ENCODE measurements at regions not wholly inside any gene's neighbourhood (a gene's known extent, or its start where the extent isn't known, plus 50 kb on each side); places are given as distances from the start of the nearest gene placed in this dataset.
"Not testable (repeated sequence)": the region's sequence is repeated elsewhere in the genome, so short reads cannot be mapped to it uniquely, and the experiment has no call there.

GRCh38 chr3:135412475-135412874, 553.1 kb upstream of the PPP2R3A start:
- no peak for TF ChIP-seq CTCF (IDR thresholded peaks at IDR 0.05)
- Histone ChIP-seq H3K4me1 (no peaks in the 10 kb centered on the region), H3K27me3 (no peaks in the 10 kb centered on the region), H3K4me3 (no peak overlapping the region), H3K36me3 (no peaks in the 10 kb centered on the region), H3K9me3 (no peaks in the 10 kb centered on the region), H3K27ac (no peak overlapping the region)
- WGBS, 2 donors: 45% methylated on average over 2 of the region's 2 CpGs
- no peak for ATAC-seq
- no peak for DNase-seq
- FAIRE-seq: no peak
- intact Hi-C loops (cut with DNase I): no loop called here

- ATAC-seq: no peak
- no peaks in the 10 kb centered on the region for H3K4me1 ChIP-seq
- FAIRE-seq: no peak
- no peak overlapping the region for H3K4me3 ChIP-seq
- DNase-seq: no peak
- no peaks in the 10 kb centered on the region for H3K27me3 ChIP-seq
- TF ChIP-seq CTCF (IDR thresholded peaks at IDR 0.05): no peak
- no peaks in the 10 kb centered on the region for H3K9me3 ChIP-seq
- H3K36me3 ChIP-seq: no peaks in the 10 kb centered on the region
- no peak overlapping the region for H3K27ac ChIP-seq
- intact Hi-C loops (cut with DNase I): no loop called here
- WGBS, 2 donors: 80% methylated on average over 2 of the region's 2 CpGs
Measured at GRCh38 chr3:135416182-135416581, 549.3 kb upstream of the PPP2R3A start.

- no peak for TF ChIP-seq CTCF (IDR thresholded peaks at IDR 0.05)
- Histone ChIP-seq H3K36me3 (no peaks in the 10 kb centered on the region), H3K4me3 (no peak overlapping the region), H3K27me3 (no peaks in the 10 kb centered on the region), H3K4me1 (no peaks in the 10 kb centered on the region), H3K27ac (no peak overlapping the region), H3K9me3 (no peaks in the 10 kb centered on the region)
- 50 to 52% methylated on average over 2 of the region's 2 CpGs for WGBS, 2 donors
- no peak for DNase-seq
- ATAC-seq: no peak
- intact Hi-C loops (cut with DNase I): no loop called here
- FAIRE-seq: no peak
Measured at GRCh38 chr3:135419155-135419554, 546.4 kb upstream of the PPP2R3A start.

GRCh38 chr3:135426508-135426907, 539.0 kb upstream of the PPP2R3A start:
- no peaks in the 10 kb centered on the region for H3K9me3 ChIP-seq
- FAIRE-seq (no peak), ATAC-seq (no peak), DNase-seq (no peak)
- no peaks in the 10 kb centered on the region for H3K4me1 ChIP-seq
- WGBS, 2 donors: 84 to 89% methylated on average over 2 of the region's 2 CpGs
- no peaks in the 10 kb centered on the region for H3K36me3 ChIP-seq
- intact Hi-C loops (cut with DNase I): no loop called here
- no peak overlapping the region for H3K27ac ChIP-seq
- no peaks in the 10 kb centered on the region for H3K27me3 ChIP-seq
- no peak for TF ChIP-seq CTCF (IDR thresholded peaks at IDR 0.05)
- H3K4me3 ChIP-seq: no peak overlapping the region

GRCh38 chr3:135432402-135432801, 533.1 kb upstream of the PPP2R3A start:
- DNase-seq (no peak), ATAC-seq (no peak), FAIRE-seq (no peak)
- Histone ChIP-seq H3K4me1 (no peaks in the 10 kb centered on the region), H3K36me3 (no peaks in the 10 kb centered on the region), H3K27me3 (peaks cover 0 to 5% (median 0%) of the 10 kb centered on the region in 4 donors), H3K27ac (no peak overlapping the region), H3K4me3 (no peak overlapping the region), H3K9me3 (no peaks in the 10 kb centered on the region)
- 59 to 78% methylated on average over 2 of the region's 2 CpGs for WGBS, 2 donors
- no peak for TF ChIP-seq CTCF (IDR thresholded peaks at IDR 0.05)
- intact Hi-C loops (cut with DNase I): no loop called here

- ATAC-seq; H3K27me3 ChIP-seq; H3K9me3 ChIP-seq; H3K36me3 ChIP-seq; DNase-seq; intact Hi-C loops (cut with DNase I); H3K4me3 ChIP-seq; H3K27ac ChIP-seq; H3K4me1 ChIP-seq; FAIRE-seq: not testable (repeated sequence)
- WGBS, 2 donors: 42 to 58% methylated on average over 15 to 16 of the region's 18 CpGs
Measured at GRCh38 chr3:135438889-135439597, 526.5 kb upstream of the PPP2R3A start.

GRCh38 chr3:135439632-135440031, 525.9 kb upstream of the PPP2R3A start:
- H3K4me3 ChIP-seq; intact Hi-C loops (cut with DNase I); H3K4me1 ChIP-seq; H3K9me3 ChIP-seq; H3K27me3 ChIP-seq; DNase-seq; H3K36me3 ChIP-seq; H3K27ac ChIP-seq; ATAC-seq; FAIRE-seq: not testable (repeated sequence)
- 69 to 81% methylated on average over 5 to 7 of the region's 7 CpGs for WGBS, 2 donors
